D721Med (cell line): ENCODE measurements at regions not wholly inside any gene's neighbourhood (a gene's known extent, or its start where the extent isn't known, plus 50 kb on each side); places are given as distances from the start of the nearest gene placed in this dataset.

ENCODE experiments used
- DNase-seq: peaks from one replicate; pipeline ENCODE4 v3.0.0; 2011; ENCODE audit warnings: low spot score; ENCODE audit not compliant: insufficient read length
- FAIRE-seq: peaks from 2 replicates; lab custom pipeline; 2011; peaks lifted over from hg19 to GRCh38; lab: Jason Lieb, UNC
- CTCF ChIP-seq: IDR thresholded peaks from 2 replicates; pipeline ENCODE4 v1.5.1; 2012; ENCODE audit warnings: mild to moderate bottlenecking, control low read depth; ENCODE audit not compliant: insufficient read depth; ENCODE audit errors: missing control alignments

GRCh38 chr7:42574685-42575084, 337.2 kb downstream of the C7orf25 start:
- no peak for TF ChIP-seq CTCF
- FAIRE-seq, result no peak
- DNase-seq, result no peak

GRCh38 chr7:42573881-42574672, 337.1 kb upstream of the GLI3 start:
- TF ChIP-seq CTCF, result no peak
- FAIRE-seq, result no peak
- no peak for DNase-seq

GRCh38 chr7:42572561-42572960, 335.6 kb upstream of the GLI3 start:
- no peak for TF ChIP-seq CTCF
- DNase-seq, result no peak
- no peak for FAIRE-seq

- no peak for FAIRE-seq
- no peak for TF ChIP-seq CTCF
- DNase-seq, result no peak
Measured at GRCh38 chr7:42572056-42572455, 335.0 kb upstream of the GLI3 start.

GRCh38 chr7:42570944-42571343, 333.9 kb upstream of the GLI3 start:
- TF ChIP-seq CTCF, result no peak
- no peak for FAIRE-seq
- DNase-seq, result no peak

GRCh38 chr7:42567051-42567450, 330.0 kb upstream of the GLI3 start:
- FAIRE-seq (no peak), DNase-seq (no peak)
- no peak for TF ChIP-seq CTCF

- DNase-seq, result no peak
- FAIRE-seq, result no peak
- TF ChIP-seq CTCF, result no peak
Measured at GRCh38 chr7:42561797-42562196, 324.8 kb upstream of the GLI3 start.
